Loucy (cell line): ENCODE measurements at regions not wholly inside any gene's neighbourhood (a gene's known extent, or its start where the extent isn't known, plus 50 kb on each side); places are given as distances from the start of the nearest gene placed in this dataset.

Source experiments
- H2AFZ ChIP-seq: fragments of 200-600 bp; sonication (generic); 2 replicates; pipeline ENCODE4 v1.6.0; 2016; ENCODE audit warnings: antibody characterized with exemption, mild to moderate bottlenecking, low read length, moderate library complexity
- H3F3A ChIP-seq: fragments of 200-600 bp; 2 replicates; pipeline ENCODE4 v1.6.0; 2016; ENCODE audit warnings: antibody characterized with exemption, low read depth, mild to moderate bottlenecking
- H3K27me3 ChIP-seq: fragments of 200-600 bp; sonication (generic); 2 replicates; pipeline ENCODE4 v1.6.1; 2014; ENCODE audit warnings: low read length, mild to moderate bottlenecking; ENCODE audit not compliant: insufficient read depth, poor library complexity, severe bottlenecking
- H3K36me3 ChIP-seq: fragments of 200-600 bp; sonication (generic); 2 replicates; pipeline ENCODE4 v1.6.1; 2016; ENCODE audit warnings: low read length; ENCODE audit not compliant: insufficient read depth
- H3K4me1 ChIP-seq: fragments of 200-600 bp; sonication (generic); 2 replicates; pipeline ENCODE4 v1.5.1; 2014; ENCODE audit warnings: low read length, mild to moderate bottlenecking; ENCODE audit not compliant: insufficient read depth, poor library complexity, severe bottlenecking
- H3K4me2 ChIP-seq: fragments of 200-600 bp; sonication (generic); 2 replicates; pipeline ENCODE4 v1.6.0; 2014; ENCODE audit warnings: antibody characterized with exemption, low read length, low read depth, mild to moderate bottlenecking; ENCODE audit not compliant: poor library complexity, severe bottlenecking
- H3K4me3 ChIP-seq: fragments of 200-600 bp; sonication (generic); 2 replicates; pipeline ENCODE4 v1.5.1; 2014; ENCODE audit warnings: low read length, mild to moderate bottlenecking, mixed read lengths; ENCODE audit not compliant: poor library complexity, severe bottlenecking
- H3K79me2 ChIP-seq: fragments of 200-600 bp; sonication (generic); 2 replicates; pipeline ENCODE4 v1.6.1; 2014; ENCODE audit warnings: low read length; ENCODE audit not compliant: insufficient read depth
- H3K9ac ChIP-seq: fragments of 200-600 bp; sonication (generic); 2 replicates; pipeline ENCODE4 v1.6.0; 2014; ENCODE audit warnings: mild to moderate bottlenecking, low read depth, low read length, moderate library complexity; ENCODE audit not compliant: poor library complexity, severe bottlenecking
- H3K9me2 ChIP-seq: fragments of 200-600 bp; sonication (generic); replicated peaks from 2 replicates; pipeline ENCODE4 v1.6.1; 2016; ENCODE audit warnings: low read depth, low read length, mixed read lengths
- H3K9me3 ChIP-seq: fragments of 200-600 bp; sonication (generic); 2 replicates; pipeline ENCODE4 v1.6.1; 2014; ENCODE audit warnings: mild to moderate bottlenecking, antibody characterized with exemption, low read length, low read depth; ENCODE audit not compliant: insufficient read depth
- H4K20me1 ChIP-seq: fragments of 200-600 bp; sonication (generic); 2 replicates; pipeline ENCODE4 v1.6.0; 2014; ENCODE audit warnings: antibody characterized with exemption, low read length, mild to moderate bottlenecking; ENCODE audit not compliant: insufficient read depth, poor library complexity, severe bottlenecking
- CTCF ChIP-seq: fragments of 200-600 bp; sonication (generic); conservative IDR thresholded peaks from 2 replicates; pipeline ENCODE4 v1.5.1; 2014; ENCODE audit warnings: mild to moderate bottlenecking, antibody characterized with exemption, low read length
- EZH2phosphoT487 ChIP-seq: fragments of 200-600 bp; IDR thresholded peaks from 2 replicates; pipeline ENCODE4 v1.6.1; 2018; ENCODE audit warnings: antibody characterized with exemption, mild to moderate bottlenecking, moderate library complexity, borderline replicate concordance

GRCh38 chr14:89504091-89504490, 87.1 kb upstream of the FOXN3 start:
- Histone ChIP-seq H3K36me3 (peaks cover 7% of the 10 kb centered on the region; the same call in 1 of the 2 replicates), H4K20me1 (peaks cover 6% of the 10 kb centered on the region), H3K9me2 (no peaks in the 10 kb centered on the region), H3K4me2 (no peak overlapping the region), H2AFZ (no peak overlapping the region), H3K4me3 (no peak overlapping the region), H3K9me3 (no peaks in the 10 kb centered on the region), H3F3A (no peaks in the 10 kb centered on the region), H3K4me1 (peaks cover 9% of the 10 kb centered on the region), H3K9ac (no peak overlapping the region), H3K79me2 (peaks cover 9% of the 10 kb centered on the region; the same call in 1 of the 2 replicates), H3K27me3 (no peaks in the 10 kb centered on the region)
- TF ChIP-seq EZH2phosphoT487 (no peak), CTCF (no peak)

GRCh38 chr14:89503431-89503996, 86.5 kb upstream of the FOXN3 start:
- peaks cover 6% of the 10 kb centered on the region for H4K20me1 ChIP-seq
- H3K4me1 ChIP-seq: peaks cover 9% of the 10 kb centered on the region
- peaks cover 7% of the 10 kb centered on the region; the same call in 1 of the 2 replicates for H3K36me3 ChIP-seq
- no peaks in the 10 kb centered on the region for H3F3A ChIP-seq
- no peak for TF ChIP-seq EZH2phosphoT487
- TF ChIP-seq CTCF: no peak
- H3K4me3 ChIP-seq: no peak overlapping the region
- H3K9ac ChIP-seq: no peak overlapping the region
- H3K9me2 ChIP-seq: no peaks in the 10 kb centered on the region
- H3K79me2 ChIP-seq: peaks cover 7% of the 10 kb centered on the region; the same call in 1 of the 2 replicates
- no peak overlapping the region for H3K4me2 ChIP-seq
- H3K27me3 ChIP-seq: no peaks in the 10 kb centered on the region
- H2AFZ ChIP-seq: no peak overlapping the region
- no peaks in the 10 kb centered on the region for H3K9me3 ChIP-seq

DNA sequence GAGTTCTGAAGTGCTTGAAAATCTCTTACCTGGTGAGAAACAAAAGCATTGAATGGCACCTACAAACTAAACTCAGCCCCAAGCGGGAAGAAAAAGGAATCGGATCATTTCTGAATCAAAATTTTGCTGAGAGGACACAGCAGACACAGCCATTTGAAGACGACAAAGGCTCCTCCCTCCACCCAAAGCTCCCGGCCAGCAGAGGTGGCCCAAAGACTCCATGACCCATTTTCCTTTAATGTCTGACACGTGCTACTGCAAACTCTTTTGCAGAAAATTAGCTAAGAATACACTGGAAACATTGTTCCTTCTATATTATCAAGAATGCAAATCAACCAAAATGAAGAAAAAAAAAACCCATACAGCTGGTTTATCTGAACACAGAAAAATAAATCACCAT, 85.9 kb upstream of the FOXN3 start:
- no peaks in the 10 kb centered on the region for H3F3A ChIP-seq
- no peaks in the 10 kb centered on the region for H3K9me3 ChIP-seq
- TF ChIP-seq EZH2phosphoT487 (no peak), CTCF (no peak)
- H3K27me3 ChIP-seq: no peaks in the 10 kb centered on the region
- no peak overlapping the region for H3K4me3 ChIP-seq
- H3K4me2 ChIP-seq: no peak overlapping the region
- H3K4me1 ChIP-seq: peaks cover 9% of the 10 kb centered on the region
- H3K9ac ChIP-seq: no peak overlapping the region
- H3K79me2 ChIP-seq: 0 out of 2 replicates have a peak, but pooled peaks cover 5% of the 10 kb centered on the region
- H4K20me1 ChIP-seq: peaks cover 6% of the 10 kb centered on the region
- peaks cover 7% of the 10 kb centered on the region; the same call in 1 of the 2 replicates for H3K36me3 ChIP-seq
- no peak overlapping the region for H2AFZ ChIP-seq
- no peaks in the 10 kb centered on the region for H3K9me2 ChIP-seq
